AML-193 (cell line): ENCODE measurements at regions not wholly inside any gene's neighbourhood (a gene's known extent, or its start where the extent isn't known, plus 50 kb on each side); places are given as distances from the start of the nearest gene placed in this dataset.
"Not testable (repeated sequence)": the region's sequence is repeated elsewhere in the genome, so short reads cannot be mapped to it uniquely, and the experiment has no call there.

Experiments used
- DNase-seq, 2 experiments: peaks; one replicate each; lab custom pipeline; 2025; lab: John Stamatoyannopoulos, UW

GRCh38 chr10:57168611-57169240 lies 807.7 kb upstream of the ZWINT start:
- DNase-seq, result no peak

GRCh38 chr10:57165671-57166070 lies 804.6 kb upstream of the ZWINT start:
- DNase-seq, result no peak

- DNase-seq, result no peak
Observed at GRCh38 chr10:57162231-57162630, 801.2 kb upstream of the ZWINT start.

GRCh38 chr10:57161157-57161556 lies 800.1 kb upstream of the ZWINT start:
- no peak for DNase-seq

GRCh38 chr10:57145548-57145947 lies 784.5 kb upstream of the ZWINT start:
- DNase-seq, result no peak

GRCh38 chr10:57142925-57143576 lies 782.0 kb upstream of the ZWINT start:
- no peak for DNase-seq

GRCh38 chr10:57141708-57142107 lies 780.6 kb upstream of the ZWINT start:
- DNase-seq, result no peak

GRCh38 chr10:57119684-57120083 lies 758.6 kb upstream of the ZWINT start:
- no peak for DNase-seq

- no peak for DNase-seq
Observed at GRCh38 chr10:57113545-57113944, 752.5 kb upstream of the ZWINT start.

- no peak for DNase-seq
Observed at GRCh38 chr10:57102236-57102635, 741.2 kb upstream of the ZWINT start.

GRCh38 chr10:57098146-57098545 lies 737.1 kb upstream of the ZWINT start:
- DNase-seq, result no peak

GRCh38 chr10:57096044-57096443 lies 735.0 kb upstream of the ZWINT start:
- no peak for DNase-seq

GRCh38 chr10:57094965-57095364 lies 733.9 kb upstream of the ZWINT start:
- DNase-seq, result no peak

GRCh38 chr10:57094083-57094482 lies 733.0 kb upstream of the ZWINT start:
- DNase-seq, result no peak

GRCh38 chr10:57053530-57053929 lies 692.5 kb upstream of the ZWINT start:
- no peak for DNase-seq

GRCh38 chr10:57049096-57049495 lies 688.0 kb upstream of the ZWINT start:
- DNase-seq, result no peak

- DNase-seq, result no peak
Observed at GRCh38 chr10:57038531-57038930, 677.5 kb upstream of the ZWINT start.

- no peak for DNase-seq
Observed at GRCh38 chr10:57035310-57035709, 674.3 kb upstream of the ZWINT start.

- not testable (repeated sequence) for DNase-seq
Observed at GRCh38 chr10:57032301-57032700, 671.2 kb upstream of the ZWINT start.

- no peak for DNase-seq
Observed at GRCh38 chr10:57031346-57031745, 670.3 kb upstream of the ZWINT start.

- no peak for DNase-seq
Observed at GRCh38 chr10:57026307-57026706, 665.2 kb upstream of the ZWINT start.

- DNase-seq, result no peak
Observed at GRCh38 chr10:57023626-57024025, 662.6 kb upstream of the ZWINT start.

- no peak for DNase-seq
Observed at GRCh38 chr10:57018452-57018851, 657.4 kb upstream of the ZWINT start.
